ENCODE measurements at regions not wholly inside any gene's neighbourhood (a gene's known extent, or its start where the extent isn't known, plus 50 kb on each side); places are given as distances from the start of the nearest gene placed in this dataset.

DNA sequence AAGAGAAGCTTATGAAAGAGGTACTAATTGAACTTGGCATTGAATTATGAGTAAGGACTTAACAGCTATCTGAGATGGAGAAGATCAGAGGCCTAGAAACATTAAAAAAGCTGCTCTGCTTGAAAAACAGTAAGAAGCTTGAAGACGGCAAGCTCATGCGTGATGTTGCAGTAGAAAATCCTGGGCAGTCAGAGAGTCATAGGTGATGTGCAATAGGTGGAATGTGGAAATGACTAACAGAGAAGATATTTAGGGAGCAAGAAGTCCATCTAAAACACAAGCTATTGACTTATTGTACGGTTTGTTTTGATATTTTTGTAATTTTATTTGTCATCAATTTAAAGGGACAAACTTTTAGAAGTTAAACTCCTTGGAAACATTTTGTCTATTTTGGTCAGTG, 1101.4 kb downstream of the ROBO2 start:
- 59 to 73% methylated on average over 3 of the region's 3 CpGs for WGBS, 2 donors
- Histone ChIP-seq H3K4me3 (no peak overlapping the region), H3K9me3 (peaks cover 0 to 3% (median 0%) of the 10 kb centered on the region in 4 donors), H3K27me3 (no peaks in the 10 kb centered on the region), H3K36me3 (no peaks in the 10 kb centered on the region), H3K4me1 (no peaks in the 10 kb centered on the region), H3K27ac (no peak overlapping the region)
- ATAC-seq (no peak), DNase-seq (no peak), FAIRE-seq (no peak)
- intact Hi-C loops (cut with DNase I): no loop called here
- no peak for TF ChIP-seq CTCF (IDR thresholded peaks at IDR 0.05)

DNA sequence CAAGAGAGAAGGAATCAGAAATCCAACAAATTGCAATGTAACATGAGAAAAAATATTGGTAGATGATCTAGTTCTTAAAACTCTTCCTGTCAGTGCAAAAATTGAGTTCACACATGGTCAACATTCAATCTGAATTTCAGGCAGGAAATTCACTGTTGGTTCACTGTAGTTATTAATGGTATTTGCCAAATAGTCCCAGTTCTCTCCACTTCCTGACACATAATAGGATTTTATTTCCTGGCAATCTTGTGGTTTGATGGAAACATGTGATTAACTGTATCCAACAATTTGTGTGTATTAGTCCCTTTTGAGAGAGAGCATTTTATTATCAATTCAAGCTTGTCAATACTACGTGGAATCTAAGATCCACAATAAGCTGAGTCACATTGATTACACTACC, 1103.1 kb downstream of the ROBO2 start:
- 61 to 63% methylated on average over 1 of the region's 1 CpG for WGBS, 2 donors
- no peak overlapping the region for H3K27ac ChIP-seq
- no peaks in the 10 kb centered on the region for H3K36me3 ChIP-seq
- no peaks in the 10 kb centered on the region for H3K27me3 ChIP-seq
- TF ChIP-seq CTCF (IDR thresholded peaks at IDR 0.05): no peak
- H3K4me1 ChIP-seq: no peaks in the 10 kb centered on the region
- DNase-seq: no peak
- no peak overlapping the region for H3K4me3 ChIP-seq
- intact Hi-C loops (cut with DNase I): no loop called here
- H3K9me3 ChIP-seq: peaks cover 0 to 3% (median 0%) of the 10 kb centered on the region in 4 donors
- no peak for FAIRE-seq
- no peak for ATAC-seq

GRCh38 chr3:78148986-78149717, 1109.3 kb downstream of the ROBO2 start:
- 52 to 70% methylated on average over 2 of the region's 2 CpGs for WGBS, 2 donors
- DNase-seq (no peak), ATAC-seq (no peak), FAIRE-seq (no peak)
- Histone ChIP-seq H3K4me1 (no peaks in the 10 kb centered on the region), H3K27me3 (no peaks in the 10 kb centered on the region), H3K27ac (no peak overlapping the region), H3K36me3 (no peaks in the 10 kb centered on the region), H3K4me3 (no peak overlapping the region), H3K9me3 (no peaks in the 10 kb centered on the region)
- intact Hi-C loops (cut with DNase I): no loop called here
- no peak for TF ChIP-seq CTCF (IDR thresholded peaks at IDR 0.05)

- FAIRE-seq: no peak
- H3K9me3 ChIP-seq: no peaks in the 10 kb centered on the region
These were observed 1114.1 kb downstream of the ROBO2 start for GRCh38 chr3:78153973-78154372.

More at GRCh38 chr3:78153973-78154372, 1114.1 kb downstream of the ROBO2 start:
- intact Hi-C loops (cut with DNase I): no loop called here
- no peak for DNase-seq
- H3K27ac ChIP-seq: no peak overlapping the region
- no peak overlapping the region for H3K4me3 ChIP-seq
- ATAC-seq: no peak
- no peaks in the 10 kb centered on the region for H3K27me3 ChIP-seq
- TF ChIP-seq CTCF (IDR thresholded peaks at IDR 0.05): no peak
- H3K36me3 ChIP-seq: no peaks in the 10 kb centered on the region
- 63 to 79% methylated on average over 4 of the region's 4 CpGs for WGBS, 2 donors
- H3K4me1 ChIP-seq: no peaks in the 10 kb centered on the region

All from pancreas (tissue), 10 donors.